Spinal cord (tissue), 9 donors: ENCODE measurements at regions not wholly inside any gene's neighbourhood (a gene's known extent, or its start where the extent isn't known, plus 50 kb on each side); places are given as distances from the start of the nearest gene placed in this dataset.
A peak's percentile ranks its signal among the peaks of the same experiment; 100 is the strongest.
"Not testable (repeated sequence)": the region's sequence is repeated elsewhere in the genome, so short reads cannot be mapped to it uniquely, and the experiment has no call there.

Experiments
- DNase-seq, 6 donors: peaks; one replicate each; pipeline versions ENCODE4 v3.0.0 to v3.0.0-alpha.2; 2013 to 2015; ENCODE audit warnings: low spot score in 6 of 6, low read depth in 4 of 6
- H3K27ac ChIP-seq: one replicate; pipeline ENCODE4 v1.5.1; 2013; ENCODE audit warnings: low read depth, low read length, control low read depth
- H3K27me3 ChIP-seq: one replicate; pipeline ENCODE4 v1.6.1; 2013; ENCODE audit warnings: low read length; ENCODE audit not compliant: control insufficient read depth, insufficient read depth
- H3K36me3 ChIP-seq: one replicate; pipeline ENCODE4 v1.6.1; 2013; ENCODE audit warnings: low read length; ENCODE audit not compliant: control insufficient read depth, insufficient read depth
- H3K4me1 ChIP-seq: one replicate; pipeline ENCODE4 v1.6.1; 2013; ENCODE audit warnings: low read length; ENCODE audit not compliant: control insufficient read depth, insufficient read depth
- H3K4me3 ChIP-seq: one replicate; pipeline ENCODE4 v1.5.1; 2013; ENCODE audit warnings: low read depth, low read length, control low read depth
- H3K9me3 ChIP-seq: one replicate; pipeline ENCODE4 v1.6.1; 2013; ENCODE audit warnings: low read length; ENCODE audit not compliant: control insufficient read depth, insufficient read depth
- WGBS: methylation state at CpG from one replicate; pipeline ENCODE4 v1.1.5; 2013; ENCODE audit warnings: missing lambda C conversion rate; ENCODE audit not compliant: insufficient coverage; 5-methylcytosine and 5-hydroxymethylcytosine counted together
- donor health status: healthy.

- Histone ChIP-seq H3K4me3 (no peak overlapping the region), H3K4me1 (peaks cover 14% of the 10 kb centered on the region), H3K36me3 (no peaks in the 10 kb centered on the region), H3K27me3 (peaks cover 9% of the 10 kb centered on the region), H3K27ac (no peak overlapping the region), H3K9me3 (no peaks in the 10 kb centered on the region)
- DNase-seq, result peak in 2 of 6 donors; percentile 7 to 12
- WGBS, result no CpG with 5 or more reads among the region's 4 CpGs
Observed at GRCh38 chr2:60216452-60216995, 336.9 kb downstream of the BCL11A start.

DNA sequence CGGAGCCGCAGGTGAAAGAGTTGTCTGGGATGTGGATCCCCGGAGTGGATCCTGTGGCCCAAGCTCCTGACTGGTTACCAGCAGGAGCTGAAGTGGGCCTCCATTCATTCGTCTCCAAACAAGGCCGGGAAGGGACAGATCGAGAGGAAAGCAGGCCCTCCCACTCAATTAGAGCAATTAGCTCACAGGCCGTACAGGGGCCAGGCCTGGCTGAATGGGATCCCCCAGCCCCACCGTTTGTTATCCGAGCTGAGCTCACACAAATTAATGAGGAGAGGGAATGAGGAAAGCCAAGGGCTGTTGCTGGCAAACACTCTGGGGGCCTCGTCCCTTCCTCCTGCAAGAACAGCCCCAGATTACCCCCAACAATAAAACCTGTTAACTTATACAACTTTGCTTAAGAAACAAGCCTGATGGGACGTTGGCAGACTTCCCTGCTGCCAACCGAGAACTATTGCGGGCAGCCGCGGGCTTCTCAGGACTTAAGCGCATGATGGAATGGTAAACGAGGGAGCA is 338.0 kb downstream of the BCL11A start:
- Histone ChIP-seq H3K4me1 (peaks cover 14% of the 10 kb centered on the region), H3K27ac (peak overlapping the region; percentile 13), H3K36me3 (no peaks in the 10 kb centered on the region), H3K4me3 (no peak overlapping the region), H3K27me3 (peaks cover 9% of the 10 kb centered on the region), H3K9me3 (no peaks in the 10 kb centered on the region)
- 12% methylated on average over 12 of the region's 17 CpGs for WGBS
- DNase-seq, result peak in 4 of 6 donors; percentile 35 to 92 (median 68)

DNA sequence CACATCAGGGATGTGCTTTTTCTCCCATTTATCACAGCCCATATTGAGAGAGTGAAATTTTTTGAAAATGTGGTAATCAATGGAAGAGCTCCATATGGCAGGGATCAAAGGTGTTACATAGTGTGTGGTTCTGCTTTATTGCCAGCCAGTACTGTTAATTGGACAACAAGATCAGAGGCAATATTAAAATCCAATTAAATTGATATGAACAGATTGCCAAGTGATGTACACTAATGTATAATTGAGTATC is 338.9 kb downstream of the BCL11A start:
- Histone ChIP-seq H3K27me3 (peaks cover 9% of the 10 kb centered on the region), H3K36me3 (no peaks in the 10 kb centered on the region), H3K4me3 (no peak overlapping the region), H3K27ac (no peak overlapping the region), H3K4me1 (peaks cover 14% of the 10 kb centered on the region), H3K9me3 (no peaks in the 10 kb centered on the region)
- DNase-seq, result peak in 1 of 6 donors; percentile 87

- 59% methylated on average over 14 of the region's 16 CpGs for WGBS
- no peaks in the 10 kb centered on the region for H3K36me3 ChIP-seq
- DNase-seq, result peak in 2 of 6 donors; percentile 53 to 90
- H3K9me3 ChIP-seq, result no peaks in the 10 kb centered on the region
- H3K27ac ChIP-seq, result no peak overlapping the region
- peaks cover 9% of the 10 kb centered on the region for H3K27me3 ChIP-seq
- H3K4me3 ChIP-seq, result no peak overlapping the region
- peaks cover 14% of the 10 kb centered on the region for H3K4me1 ChIP-seq
Observed at GRCh38 chr2:60213865-60214625, 339.4 kb downstream of the BCL11A start.

- Histone ChIP-seq H3K27ac (no peak overlapping the region), H3K36me3 (no peaks in the 10 kb centered on the region), H3K27me3 (peaks cover 9% of the 10 kb centered on the region), H3K4me1 (peaks cover 14% of the 10 kb centered on the region), H3K4me3 (no peak overlapping the region), H3K9me3 (no peaks in the 10 kb centered on the region)
- DNase-seq, result peak in 1 of 6 donors; percentile 10
- 100% methylated on average over 1 of the region's 3 CpGs for WGBS
Observed at GRCh38 chr2:60212181-60212945, 341.1 kb downstream of the BCL11A start.

GRCh38 chr2:60189006-60189405 is 364.4 kb downstream of the BCL11A start:
- not testable (repeated sequence) for H3K27ac ChIP-seq, H3K4me1 ChIP-seq, H3K36me3 ChIP-seq, H3K9me3 ChIP-seq, DNase-seq, H3K27me3 ChIP-seq, H3K4me3 ChIP-seq
- WGBS, result 97% methylated on average over 13 of the region's 19 CpGs

GRCh38 chr2:60175290-60175689 is 378.2 kb downstream of the BCL11A start:
- Histone ChIP-seq H3K36me3 (no peaks in the 10 kb centered on the region), H3K27ac (no peak overlapping the region), H3K27me3 (no peaks in the 10 kb centered on the region), H3K4me1 (no peaks in the 10 kb centered on the region), H3K9me3 (no peaks in the 10 kb centered on the region), H3K4me3 (no peak overlapping the region)
- no peak for DNase-seq

DNA sequence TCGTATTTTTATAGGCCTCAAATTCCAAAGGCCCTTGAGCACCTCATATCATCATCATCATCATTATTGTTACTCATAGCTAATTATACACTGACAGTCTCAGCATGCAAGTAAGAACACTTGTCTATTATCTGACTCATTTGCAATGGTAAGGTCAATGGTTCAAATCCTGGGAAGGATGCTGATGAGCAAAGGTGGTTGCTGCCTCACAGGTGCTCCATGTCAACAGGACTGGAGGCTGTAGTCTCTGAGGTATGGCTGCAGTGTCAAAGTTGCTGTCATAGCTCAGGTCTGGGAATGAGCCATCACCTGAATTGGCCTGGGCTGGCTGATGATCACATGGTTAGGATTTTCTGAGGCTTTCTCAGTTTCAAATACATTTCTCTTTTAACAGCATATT is 379.3 kb downstream of the BCL11A start:
- Histone ChIP-seq H3K4me1 (no peaks in the 10 kb centered on the region), H3K27me3 (no peaks in the 10 kb centered on the region), H3K9me3 (no peaks in the 10 kb centered on the region), H3K4me3 (no peak overlapping the region), H3K27ac (no peak overlapping the region), H3K36me3 (no peaks in the 10 kb centered on the region)
- no peak for DNase-seq
- no CpG with 5 or more reads among the region's 1 CpG for WGBS

GRCh38 chr2:60172801-60173200 is 380.7 kb downstream of the BCL11A start:
- Histone ChIP-seq H3K9me3 (no peaks in the 10 kb centered on the region), H3K36me3 (no peaks in the 10 kb centered on the region), H3K27ac (no peak overlapping the region), H3K4me1 (no peaks in the 10 kb centered on the region), H3K27me3 (no peaks in the 10 kb centered on the region), H3K4me3 (no peak overlapping the region)
- 100% methylated on average over 2 of the region's 3 CpGs for WGBS
- no peak for DNase-seq

- Histone ChIP-seq H3K36me3 (no peaks in the 10 kb centered on the region), H3K4me3 (no peak overlapping the region), H3K4me1 (no peaks in the 10 kb centered on the region), H3K27me3 (no peaks in the 10 kb centered on the region), H3K9me3 (no peaks in the 10 kb centered on the region), H3K27ac (no peak overlapping the region)
- no peak for DNase-seq
- no CpG with 5 or more reads among the region's 3 CpGs for WGBS
Observed at GRCh38 chr2:60170272-60170671, 383.2 kb downstream of the BCL11A start.
